KMS-11 (cell line): ENCODE measurements at regions not wholly inside any gene's neighbourhood (a gene's known extent, or its start where the extent isn't known, plus 50 kb on each side); places are given as distances from the start of the nearest gene placed in this dataset.
"Not testable (repeated sequence)": the region's sequence is repeated elsewhere in the genome, so short reads cannot be mapped to it uniquely, and the experiment has no call there.

Source experiments
- H2AFZ ChIP-seq: fragments of 200-600 bp; sonication (generic); 2 replicates; pipeline ENCODE4 v1.6.1; 2016; ENCODE audit warnings: antibody characterized with exemption, mixed run types, low read depth
- H3K27ac ChIP-seq: fragments of 200-600 bp; sonication (generic); 2 replicates; pipeline ENCODE4 v1.6.1; 2016; ENCODE audit warnings: mild to moderate bottlenecking, mixed run types
- H3K27me3 ChIP-seq: fragments of 200-600 bp; sonication (generic); 2 replicates; pipeline ENCODE4 v1.6.1; 2017; ENCODE audit warnings: mild to moderate bottlenecking, low read depth, mixed run types, moderate library complexity; ENCODE audit not compliant: insufficient read depth
- H3K36me3 ChIP-seq: fragments of 200-600 bp; sonication (generic); 2 replicates; pipeline ENCODE4 v1.6.1; 2017; ENCODE audit warnings: mild to moderate bottlenecking, mixed run types; ENCODE audit not compliant: insufficient read depth
- H3K4me1 ChIP-seq: fragments of 200-600 bp; sonication (generic); 2 replicates; pipeline ENCODE4 v1.6.1; 2016; ENCODE audit warnings: mild to moderate bottlenecking, low read depth, mixed run types; ENCODE audit not compliant: poor library complexity, severe bottlenecking
- H3K4me2 ChIP-seq: fragments of 200-600 bp; sonication (generic); 2 replicates; pipeline ENCODE4 v1.7.0; 2016; ENCODE audit warnings: mild to moderate bottlenecking, mixed run types
- H3K4me3 ChIP-seq: fragments of 200-600 bp; sonication (generic); IDR thresholded peaks from 2 replicates; pipeline ENCODE4 v1.6.1; 2017; ENCODE audit warnings: low read depth, low read length, mixed read lengths; ENCODE audit not compliant: insufficient read depth
- H3K79me2 ChIP-seq: fragments of 200-600 bp; sonication (generic); 2 replicates; pipeline ENCODE4 v1.6.1; 2016; ENCODE audit warnings: low read depth, mixed run types; ENCODE audit not compliant: insufficient read depth
- H3K9ac ChIP-seq: fragments of 200-600 bp; sonication (generic); 2 replicates; pipeline ENCODE4 v1.6.1; 2016; ENCODE audit warnings: mild to moderate bottlenecking, mixed run types
- H4K20me1 ChIP-seq: fragments of 200-600 bp; sonication (generic); 2 replicates; pipeline ENCODE4 v1.6.1; 2016; ENCODE audit warnings: mild to moderate bottlenecking, mixed run types; ENCODE audit not compliant: insufficient read depth
- CTCF ChIP-seq: fragments of 200-600 bp; sonication (generic); conservative IDR thresholded peaks from 2 replicates; pipeline ENCODE4 v1.6.1; 2017; ENCODE audit warnings: low read depth, mild to moderate bottlenecking, antibody characterized with exemption, low read length, moderate library complexity, mixed read lengths

GRCh38 chr6:7025861-7026260 lies 81.9 kb upstream of the RREB1 start:
- no peaks in the 10 kb centered on the region for H3K36me3 ChIP-seq
- H3K79me2 ChIP-seq: no peaks in the 10 kb centered on the region
- H3K27ac ChIP-seq: no peak overlapping the region
- no peaks in the 10 kb centered on the region for H3K4me1 ChIP-seq
- H4K20me1 ChIP-seq: no peaks in the 10 kb centered on the region
- H3K27me3 ChIP-seq: no peaks in the 10 kb centered on the region
- no peak overlapping the region for H3K4me3 ChIP-seq
- no peak overlapping the region for H2AFZ ChIP-seq
- no peak overlapping the region for H3K4me2 ChIP-seq
- no peak for TF ChIP-seq CTCF
- no peak overlapping the region for H3K9ac ChIP-seq

- not testable (repeated sequence) for H3K27ac ChIP-seq, H3K9ac ChIP-seq, H4K20me1 ChIP-seq, H3K27me3 ChIP-seq, H3K79me2 ChIP-seq, H3K4me2 ChIP-seq, H3K4me1 ChIP-seq, H2AFZ ChIP-seq, H3K4me3 ChIP-seq, H3K36me3 ChIP-seq
Observed at GRCh38 chr6:7028963-7029362, 78.8 kb upstream of the RREB1 start.

- H3K27me3 ChIP-seq, H3K9ac ChIP-seq, H4K20me1 ChIP-seq, H3K27ac ChIP-seq, H2AFZ ChIP-seq, H3K4me3 ChIP-seq, H3K4me2 ChIP-seq, H3K36me3 ChIP-seq, H3K79me2 ChIP-seq: not testable (repeated sequence)
- peaks cover 20% of the 10 kb centered on the region for H3K4me1 ChIP-seq
Observed at GRCh38 chr6:7030968-7031367, 76.8 kb upstream of the RREB1 start.

- Histone ChIP-seq H3K9ac (no peak overlapping the region), H3K36me3 (no peaks in the 10 kb centered on the region), H3K27ac (no peak overlapping the region), H3K4me1 (peaks cover 26% of the 10 kb centered on the region), H3K79me2 (no peaks in the 10 kb centered on the region), H3K4me3 (no peak overlapping the region), H3K4me2 (no peak overlapping the region), H3K27me3 (no peaks in the 10 kb centered on the region), H4K20me1 (no peaks in the 10 kb centered on the region), H2AFZ (no peak overlapping the region)
- no peak for TF ChIP-seq CTCF
Observed at GRCh38 chr6:7033202-7033601, 74.6 kb upstream of the RREB1 start.

GRCh38 chr6:7034055-7034454 lies 73.7 kb upstream of the RREB1 start:
- no peaks in the 10 kb centered on the region for H3K79me2 ChIP-seq
- no peak for TF ChIP-seq CTCF
- no peaks in the 10 kb centered on the region for H3K36me3 ChIP-seq
- H3K4me2 ChIP-seq: no peak overlapping the region
- H3K4me1 ChIP-seq: peaks cover 26% of the 10 kb centered on the region
- H3K9ac ChIP-seq: no peak overlapping the region
- no peak overlapping the region for H3K27ac ChIP-seq
- no peaks in the 10 kb centered on the region for H4K20me1 ChIP-seq
- H2AFZ ChIP-seq: no peak overlapping the region
- no peaks in the 10 kb centered on the region for H3K27me3 ChIP-seq
- H3K4me3 ChIP-seq: no peak overlapping the region
